SKM-1 treated with dmso at 0.1 percent for 144 hours (cell line): ENCODE measurements at regions not wholly inside any gene's neighbourhood (a gene's known extent, or its start where the extent isn't known, plus 50 kb on each side); places are given as distances from the start of the nearest gene placed in this dataset.

ENCODE experiments used
- DNase-seq: peaks from one replicate; lab custom pipeline; 2025; ENCODE audit not compliant: unreplicated experiment; lab: John Stamatoyannopoulos, UW

- no peak for DNase-seq
Measured at GRCh38 chr13:53466576-53466975, 438.0 kb downstream of the OLFM4 start.

- no peak for DNase-seq
Measured at GRCh38 chr13:53473397-53473796, 444.8 kb downstream of the OLFM4 start.

DNA sequence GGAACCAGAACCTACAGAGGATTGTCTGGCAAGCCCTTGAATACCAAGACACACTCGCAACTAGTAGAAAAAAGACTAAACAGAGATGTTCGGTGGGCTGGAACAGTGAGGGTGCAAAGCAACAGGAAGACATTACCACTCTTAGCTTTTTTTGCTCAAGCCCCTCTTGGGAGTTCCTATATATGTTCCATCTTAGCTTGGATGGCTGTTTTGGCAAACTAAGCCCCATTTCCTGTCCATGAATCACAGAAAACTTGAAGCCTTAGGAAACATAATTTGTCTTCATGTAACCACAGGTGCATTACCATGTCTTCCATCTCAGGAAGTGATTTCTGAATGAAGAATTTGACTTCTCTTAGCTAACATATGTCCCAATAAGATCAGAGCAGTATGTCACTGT is 446.3 kb downstream of the OLFM4 start:
- DNase-seq = no peak

GRCh38 chr13:53490752-53491151 is 462.1 kb downstream of the OLFM4 start:
- DNase-seq = no peak

DNA sequence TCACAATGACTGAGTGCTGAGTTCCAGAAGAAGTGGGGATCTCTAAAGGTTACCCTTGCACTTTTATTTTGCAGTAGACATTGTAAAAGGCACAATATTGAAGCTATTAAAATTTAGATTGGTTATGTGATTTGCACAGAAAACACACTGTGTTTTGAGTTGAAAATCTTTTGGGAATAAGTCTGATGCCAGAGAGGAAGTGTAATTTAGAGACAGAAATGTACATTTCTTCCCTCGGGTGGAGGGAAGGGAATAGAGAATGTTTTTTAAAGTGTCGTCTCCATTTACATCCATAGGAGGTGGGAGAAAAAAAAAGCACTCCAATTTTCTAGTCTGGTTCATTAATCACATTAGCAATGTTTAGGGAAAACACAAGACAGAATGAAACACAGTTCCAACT is 465.8 kb downstream of the OLFM4 start:
- DNase-seq = no peak

GRCh38 chr13:53499576-53500133 is 471.0 kb downstream of the OLFM4 start:
- DNase-seq = no peak

GRCh38 chr13:53501387-53501786 is 472.8 kb downstream of the OLFM4 start:
- no peak for DNase-seq

DNA sequence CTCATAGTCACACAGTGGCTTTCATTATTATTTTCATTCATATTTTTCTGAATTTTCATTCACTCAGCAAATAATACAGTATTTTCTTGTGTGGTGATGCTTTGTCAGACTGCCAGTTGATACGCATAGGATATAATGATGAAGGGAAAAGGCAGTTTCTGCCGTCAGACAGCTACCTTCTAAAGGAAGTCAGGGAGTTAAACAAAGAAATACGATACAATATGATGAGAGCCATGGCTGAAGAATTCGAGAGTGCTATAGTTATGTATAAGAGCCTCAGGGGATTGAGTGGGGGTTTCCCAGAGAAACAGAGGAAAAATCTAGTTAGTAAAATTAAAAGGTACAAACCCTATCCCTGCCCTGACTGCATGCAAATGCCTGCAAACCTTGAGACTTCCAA is 479.1 kb downstream of the OLFM4 start:
- DNase-seq = no peak

- no peak for DNase-seq
Measured at GRCh38 chr13:53512635-53513034, 484.0 kb downstream of the OLFM4 start.

- no peak for DNase-seq
Measured at GRCh38 chr13:53513226-53513625, 484.6 kb downstream of the OLFM4 start.

DNA sequence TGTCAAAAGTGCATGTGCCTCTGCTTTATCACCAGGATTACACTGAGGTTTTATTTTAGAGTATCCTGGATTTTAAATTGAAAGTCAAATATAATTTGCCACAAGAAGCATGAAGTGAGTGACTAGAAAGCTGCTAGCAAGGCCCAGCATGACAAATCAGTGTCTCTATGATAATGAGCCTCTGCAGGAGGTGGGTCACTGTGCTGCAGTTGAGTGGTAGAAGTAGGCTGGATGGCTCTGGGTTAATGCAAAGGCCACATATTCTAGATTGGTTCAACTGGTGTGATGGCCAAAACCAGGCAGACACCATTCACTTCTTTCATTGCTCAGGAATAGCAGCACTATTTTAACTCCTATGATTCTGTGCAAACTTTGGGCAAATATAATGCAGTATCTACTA is 491.5 kb downstream of the OLFM4 start:
- no peak for DNase-seq

GRCh38 chr13:53522034-53522433 is 493.4 kb downstream of the OLFM4 start:
- no peak for DNase-seq

- DNase-seq = no peak
Measured at GRCh38 chr13:53537586-53537985, 509.0 kb downstream of the OLFM4 start.

GRCh38 chr13:53545340-53545941 is 516.8 kb downstream of the OLFM4 start:
- no peak for DNase-seq

- DNase-seq = no peak
Measured at GRCh38 chr13:53560556-53560955, 531.9 kb downstream of the OLFM4 start.

DNA sequence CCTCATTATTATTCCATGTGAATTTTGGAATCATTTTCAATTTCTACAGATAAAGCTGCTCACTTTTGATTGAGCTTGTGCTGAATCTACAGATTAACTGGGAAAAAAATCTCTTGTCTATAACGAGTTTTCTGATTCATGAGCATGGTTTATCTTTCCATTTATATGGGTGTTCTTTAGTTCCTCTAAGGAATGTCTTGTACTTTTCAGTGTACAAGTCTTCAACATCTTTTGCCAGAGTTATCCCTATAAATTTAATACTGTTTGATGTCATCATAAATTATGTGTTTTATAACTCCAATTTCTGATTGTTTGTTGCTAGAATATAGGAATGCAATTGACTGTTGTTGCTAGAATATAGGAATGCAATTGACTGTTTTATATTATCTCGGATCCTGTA is 533.8 kb downstream of the OLFM4 start:
- no peak for DNase-seq

GRCh38 chr13:53568491-53568890 is 539.9 kb downstream of the OLFM4 start:
- DNase-seq = no peak

- no peak for DNase-seq
Measured at GRCh38 chr13:53569453-53569852, 540.8 kb downstream of the OLFM4 start.

GRCh38 chr13:53601113-53601512 is 572.5 kb downstream of the OLFM4 start:
- no peak for DNase-seq

DNA sequence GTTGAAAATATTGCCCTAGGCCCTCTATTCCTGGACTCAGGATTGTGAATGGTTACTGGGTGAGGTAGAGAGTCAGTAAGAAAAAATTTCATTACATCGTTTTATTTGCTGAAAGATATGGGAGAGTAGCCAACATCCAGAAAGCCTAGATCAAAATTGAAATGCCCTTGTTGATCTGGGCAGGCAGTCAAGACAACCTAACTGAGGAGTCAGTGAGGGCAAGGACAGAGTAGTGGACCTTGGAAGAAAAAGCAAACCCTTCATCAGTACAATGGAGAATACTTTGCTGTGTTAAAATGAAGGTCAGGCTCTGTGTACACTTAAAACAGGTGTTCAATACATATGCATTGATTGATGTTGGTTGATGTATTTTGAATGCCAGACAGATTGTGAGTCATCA is 576.7 kb downstream of the OLFM4 start:
- no peak for DNase-seq

- DNase-seq = no peak
Measured at GRCh38 chr13:53612200-53612599, 583.6 kb downstream of the OLFM4 start.

DNA sequence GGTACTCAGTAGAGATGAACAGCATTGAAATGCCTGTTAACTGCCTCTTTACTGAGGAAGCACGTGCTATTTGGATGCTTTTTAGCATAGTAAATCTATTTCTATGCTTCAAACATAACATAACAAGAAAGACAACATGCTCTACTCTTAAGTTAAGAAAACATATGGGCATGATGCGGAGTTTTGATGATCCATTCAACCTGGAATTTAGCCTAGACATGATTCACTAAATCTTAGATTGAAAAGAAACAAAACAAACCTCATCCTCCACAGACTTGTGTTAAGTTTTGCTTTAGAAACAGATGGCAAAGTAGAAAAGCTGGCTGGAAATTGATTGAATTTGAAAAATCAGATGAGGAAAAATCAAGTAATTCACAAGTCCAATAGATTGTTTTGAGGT is 593.8 kb downstream of the OLFM4 start:
- DNase-seq = no peak

DNA sequence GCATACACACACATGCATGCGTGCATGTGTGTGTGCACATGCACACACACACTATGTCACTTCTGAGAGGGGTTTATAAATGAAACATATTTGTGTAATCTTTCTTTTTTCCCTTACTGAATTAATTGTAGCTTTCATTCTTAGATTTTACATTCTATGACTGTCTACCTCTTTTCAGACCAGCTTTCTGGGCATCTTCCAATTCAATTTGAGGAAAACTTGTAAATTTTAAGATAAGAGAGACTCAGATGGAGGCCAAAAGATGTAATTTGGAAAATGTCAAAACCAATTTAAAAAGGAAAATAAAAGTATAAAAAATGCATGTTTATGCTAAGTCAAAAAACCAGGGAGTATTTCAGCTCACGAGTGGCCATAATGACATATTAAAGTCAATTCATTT is 594.5 kb downstream of the OLFM4 start:
- no peak for DNase-seq
